Lower lobe of right lung (tissue), 2 donors: ENCODE measurements at regions not wholly inside any gene's neighbourhood (a gene's known extent, or its start where the extent isn't known, plus 50 kb on each side); places are given as distances from the start of the nearest gene placed in this dataset.

Source experiments
- ATAC-seq, 2 donors: fragments of 200-7000 bp; cut with Tn5 transposase; one replicate each; pipeline ENCODE4 v1.9.1; 2020 to 2022; ENCODE audit warnings: mild to moderate bottlenecking in 2 of 2, moderate library complexity in 2 of 2
- DNase-seq: peaks from one replicate; pipeline ENCODE4 v3.0.0-alpha.2; 2020
- H3K27ac ChIP-seq: fragments of 200-600 bp; one replicate; pipeline ENCODE4 v1.8.0; 2022
- H3K27me3 ChIP-seq: fragments of 200-600 bp; one replicate; pipeline ENCODE4 v1.8.0; 2022; ENCODE audit warnings: low read depth
- H3K36me3 ChIP-seq: fragments of 200-600 bp; one replicate; pipeline ENCODE4 v1.8.0; 2022; ENCODE audit warnings: mild to moderate bottlenecking
- H3K4me1 ChIP-seq: fragments of 200-600 bp; one replicate; pipeline ENCODE4 v1.8.0; 2022
- H3K4me3 ChIP-seq: fragments of 200-600 bp; one replicate; pipeline ENCODE4 v1.8.0; 2022; ENCODE audit warnings: mild to moderate bottlenecking
- H3K9me3 ChIP-seq: fragments of 200-600 bp; one replicate; pipeline ENCODE4 v1.8.0; 2022
- CTCF ChIP-seq: fragments of 200-600 bp; IDR thresholded peaks from one replicate; pipeline ENCODE4 v1.8.0; 2022; ENCODE audit warnings: antibody characterized with exemption, mild to moderate bottlenecking
- intact Hi-C: fragments of 100-400 bp; cut with DNase I; formaldehyde crosslinking; loops from one replicate; pipeline ENCODE4 v1.11.0; 2022
- donor health status: DM: no; HTN: yes; CAD: no; lungs with severe emphysema.

- Histone ChIP-seq H3K36me3 (no peaks in the 10 kb centered on the region), H3K4me3 (no peak overlapping the region), H3K9me3 (no peaks in the 10 kb centered on the region), H3K27me3 (no peaks in the 10 kb centered on the region), H3K4me1 (peaks cover 7% of the 10 kb centered on the region), H3K27ac (no peak overlapping the region)
- intact Hi-C loops: no loop called here
- no peak for DNase-seq
- no peak for TF ChIP-seq CTCF
- no peak for ATAC-seq
Measured at GRCh38 chr17:77606865-77607210, 351.7 kb upstream of the TNRC6C start.

GRCh38 chr17:77607606-77608005 is 350.9 kb upstream of the TNRC6C start:
- intact Hi-C loops: no loop called here
- H3K9me3 ChIP-seq: no peaks in the 10 kb centered on the region
- DNase-seq (no peak), ATAC-seq (no peak)
- no peak for TF ChIP-seq CTCF
- no peak overlapping the region for H3K4me3 ChIP-seq
- H3K36me3 ChIP-seq: no peaks in the 10 kb centered on the region
- H3K27me3 ChIP-seq: no peaks in the 10 kb centered on the region
- H3K27ac ChIP-seq: no peak overlapping the region
- H3K4me1 ChIP-seq: peaks cover 7% of the 10 kb centered on the region

GRCh38 chr17:77608431-77608830 is 350.1 kb upstream of the TNRC6C start:
- Histone ChIP-seq H3K36me3 (no peaks in the 10 kb centered on the region), H3K27ac (no peak overlapping the region), H3K27me3 (no peaks in the 10 kb centered on the region), H3K9me3 (no peaks in the 10 kb centered on the region), H3K4me3 (no peak overlapping the region), H3K4me1 (no peaks in the 10 kb centered on the region)
- no peak for DNase-seq
- TF ChIP-seq CTCF: no peak
- intact Hi-C loops: no loop called here
- ATAC-seq: no peak

- no peak for TF ChIP-seq CTCF
- Histone ChIP-seq H3K36me3 (no peaks in the 10 kb centered on the region), H3K9me3 (no peaks in the 10 kb centered on the region), H3K27ac (no peak overlapping the region), H3K4me1 (no peaks in the 10 kb centered on the region), H3K27me3 (no peaks in the 10 kb centered on the region), H3K4me3 (peak overlapping the region; percentile 18)
- no peak for DNase-seq
- intact Hi-C loops: no loop called here
- ATAC-seq: peak in 1 of 2 donors; percentile 36
Measured at GRCh38 chr17:77609553-77610517, 348.7 kb upstream of the TNRC6C start.

- ATAC-seq (no peak), DNase-seq (no peak)
- Histone ChIP-seq H3K27ac (no peak overlapping the region), H3K9me3 (no peaks in the 10 kb centered on the region), H3K36me3 (no peaks in the 10 kb centered on the region), H3K27me3 (no peaks in the 10 kb centered on the region), H3K4me3 (peak overlapping the region; percentile 18), H3K4me1 (peaks cover 3% of the 10 kb centered on the region)
- TF ChIP-seq CTCF: no peak
- intact Hi-C loops: no loop called here
Measured at GRCh38 chr17:77610518-77610893, 348.0 kb upstream of the TNRC6C start.
